Erythroblast (primary cell): ENCODE measurements at regions not wholly inside any gene's neighbourhood (a gene's known extent, or its start where the extent isn't known, plus 50 kb on each side); places are given as distances from the start of the nearest gene placed in this dataset.

ENCODE experiments used
- GATA1 ChIP-seq: IDR thresholded peaks from 2 replicates; pipeline ENCODE4 v1.6.1; 2011; ENCODE audit warnings: low read depth, mild to moderate bottlenecking, control low read depth, low read length, moderate library complexity
- POLR2A ChIP-seq: IDR thresholded peaks from 2 replicates; pipeline ENCODE4 v1.6.1; 2011; ENCODE audit warnings: mild to moderate bottlenecking, low read length

- TF ChIP-seq POLR2A (no peak), GATA1 (no peak)
Measured at GRCh38 chr1:214107322-214108096, 119.7 kb downstream of the PROX1 start.
